ENCODE measurements at regions not wholly inside any gene's neighbourhood (a gene's known extent, or its start where the extent isn't known, plus 50 kb on each side); places are given as distances from the start of the nearest gene placed in this dataset.

GRCh38 chr2:204389856-204390255 lies 155.4 kb upstream of the PARD3B start:
- TF ChIP-seq POLR2AphosphoS5 (IDR thresholded peaks at IDR 0.05) (no peak), POLR2A (IDR thresholded peaks at IDR 0.05; ENCODE audit: low read depth) (no peak), EP300 (IDR thresholded peaks at IDR 0.05) (no peak)
- TF ChIP-seq, protein P1, sequence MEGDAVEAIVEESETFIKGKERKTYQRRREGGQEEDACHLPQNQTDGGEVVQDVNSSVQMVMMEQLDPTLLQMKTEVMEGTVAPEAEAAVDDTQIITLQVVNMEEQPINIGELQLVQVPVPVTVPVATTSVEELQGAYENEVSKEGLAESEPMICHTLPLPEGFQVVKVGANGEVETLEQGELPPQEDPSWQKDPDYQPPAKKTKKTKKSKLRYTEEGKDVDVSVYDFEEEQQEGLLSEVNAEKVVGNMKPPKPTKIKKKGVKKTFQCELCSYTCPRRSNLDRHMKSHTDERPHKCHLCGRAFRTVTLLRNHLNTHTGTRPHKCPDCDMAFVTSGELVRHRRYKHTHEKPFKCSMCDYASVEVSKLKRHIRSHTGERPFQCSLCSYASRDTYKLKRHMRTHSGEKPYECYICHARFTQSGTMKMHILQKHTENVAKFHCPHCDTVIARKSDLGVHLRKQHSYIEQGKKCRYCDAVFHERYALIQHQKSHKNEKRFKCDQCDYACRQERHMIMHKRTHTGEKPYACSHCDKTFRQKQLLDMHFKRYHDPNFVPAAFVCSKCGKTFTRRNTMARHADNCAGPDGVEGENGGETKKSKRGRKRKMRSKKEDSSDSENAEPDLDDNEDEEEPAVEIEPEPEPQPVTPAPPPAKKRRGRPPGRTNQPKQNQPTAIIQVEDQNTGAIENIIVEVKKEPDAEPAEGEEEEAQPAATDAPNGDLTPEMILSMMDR (IDR thresholded peaks at IDR 0.05), result no peak

All from esophagus muscularis mucosa (tissue), 4 donors.